HepG2 (cell line): ENCODE measurements at regions not wholly inside any gene's neighbourhood (a gene's known extent, or its start where the extent isn't known, plus 50 kb on each side); places are given as distances from the start of the nearest gene placed in this dataset.

ENCODE experiments used
- ATAC-seq: fragments of 200-7000 bp; cut with Tn5 transposase; 3 replicates; pipeline ENCODE4 v1.9.1; 2020; ENCODE audit warnings: mild to moderate bottlenecking, moderate library complexity
- BruUV-seq: library from RNA; stranded (reverse); fragments of 400-500 nt; replicated peaks from 2 replicates; lab custom pipeline; 2021; lab: Mats Ljungman, UMichigan
- CTCF ChIA-PET: fragments of 300-600 bp; formaldehyde crosslinking; extraction: SDS; loops from one replicate; lab custom pipeline; 2021; ENCODE audit warnings: low total read pairs, inconsistent platforms, low intra/inter-chr PET ratio; lab: Yijun Ruan, JAX
- POLR2A ChIA-PET: fragments of 350-600 bp; sonication (Branson Sonifier 250); formaldehyde crosslinking; loops from one replicate; lab custom pipeline; 2020; ENCODE audit warnings: antibody characterized with exemption, inconsistent platforms; lab: Yijun Ruan, JAX
- DNase-seq: peaks from one replicate; pipeline ENCODE4 v3.0.0-alpha.2; 2015; ENCODE audit warnings: low spot score
- FAIRE-seq: peaks from 3 replicates; lab custom pipeline; 2011; peaks lifted over from hg19 to GRCh38; lab: Jason Lieb, UNC
- H2AFZ ChIP-seq: one replicate; pipeline ENCODE4 v1.6.1; 2011; ENCODE audit warnings: low read length, inconsistent platforms
- H3K27ac ChIP-seq: fragments of 300-600 bp; 3 replicates; pipeline ENCODE4 v1.8.0; 2011; ENCODE audit warnings: mixed run types, mild to moderate bottlenecking, mixed read lengths, low read length, inconsistent platforms; ENCODE audit not compliant: insufficient read depth; ENCODE audit errors: extremely low read length
- H3K27me3 ChIP-seq, 2 experiments: fragments of 200-600 bp in 1 of 2; 2 replicates in 1 of 2; 3 replicates in 1 of 2; pipeline versions ENCODE4 v1.6.0 to v1.8.0; 2011; ENCODE audit warnings: low read length in 2 of 2, mild to moderate bottlenecking in 2 of 2, moderate library complexity in 2 of 2, inconsistent platforms in 1 of 2; ENCODE audit not compliant: insufficient read depth in 2 of 2, control insufficient read depth in 1 of 2
- H3K36me3 ChIP-seq, 2 experiments: fragments of 200-600 bp in 1 of 2; replicated peaks in 1 of 2; 2 replicates in 1 of 2; 3 replicates in 1 of 2; pipeline versions ENCODE4 v1.5.1 to v1.8.0; 2011; ENCODE audit warnings: low read length in 2 of 2, inconsistent platforms in 1 of 2; ENCODE audit not compliant: insufficient read depth in 2 of 2, control insufficient read depth in 1 of 2
- H3K4me1 ChIP-seq: 2 replicates; pipeline ENCODE4 v1.5.1; 2012; ENCODE audit warnings: low read length, inconsistent platforms; ENCODE audit not compliant: insufficient read depth
- H3K4me2 ChIP-seq: 2 replicates; pipeline ENCODE4 v1.6.0; 2011; ENCODE audit warnings: low read depth, low read length, inconsistent platforms
- H3K4me3 ChIP-seq, 3 experiments: fragments of 200-600 bp in 1 of 3; sonication (generic), shearing (Covaris generic) in 1 of 3; replicated peaks in 1 of 3; 2 replicates each; pipeline ENCODE4 v1.5.1; 2011 to 2016; ENCODE audit warnings: low read length in 3 of 3, inconsistent platforms in 2 of 3, low read depth in 2 of 3, mild to moderate bottlenecking in 2 of 3, control low read depth in 1 of 3, mixed read lengths in 1 of 3; ENCODE audit not compliant: insufficient read depth in 1 of 3
- H3K79me2 ChIP-seq: one replicate; pipeline ENCODE4 v1.6.1; 2011; ENCODE audit warnings: low read length, inconsistent platforms; ENCODE audit not compliant: insufficient read depth
- H3K9ac ChIP-seq: 2 replicates; pipeline ENCODE4 v1.6.0; 2011; ENCODE audit warnings: mild to moderate bottlenecking, low read depth, low read length, inconsistent platforms; ENCODE audit not compliant: insufficient read depth
- H3K9me3 ChIP-seq: 2 replicates; pipeline ENCODE4 v1.5.1; 2012; ENCODE audit warnings: mild to moderate bottlenecking, low read length
- H4K20me1 ChIP-seq: 2 replicates; pipeline ENCODE4 v1.6.0; 2011; ENCODE audit warnings: inconsistent platforms, mild to moderate bottlenecking, low read length, moderate library complexity; ENCODE audit not compliant: insufficient read depth
- ATF7 ChIP-seq, 2 experiments: fragments of 450-650 bp in 1 of 2; sonication (generic) in 1 of 2; formaldehyde crosslinking in 1 of 2; IDR thresholded peaks; 2 replicates each; pipeline versions ENCODE4 v1.4.0 to v1.6.1; 2016 to 2020; ENCODE audit warnings: antibody characterized with exemption in 1 of 2, mild to moderate bottlenecking in 1 of 2, missing genetic modification reagents in 1 of 2
- HMGXB3 ChIP-seq: sonication (generic); formaldehyde crosslinking; IDR thresholded peaks from 2 replicates; pipeline ENCODE4 v1.4.0; 2020; ENCODE audit warnings: missing genetic modification reagents, borderline replicate concordance
- HNRNPK ChIP-seq: fragments of 200-400 bp; formaldehyde crosslinking; IDR thresholded peaks from 2 replicates; pipeline ENCODE4 v1.6.1; 2018; ENCODE audit warnings: low read length, low read depth, moderate library complexity, mild to moderate bottlenecking; ENCODE audit not compliant: poor library complexity, severe bottlenecking
- ZFP36 ChIP-seq: fragments of 150-350 bp; IDR thresholded peaks from 2 replicates; pipeline ENCODE4 v1.6.1; 2018; ENCODE audit warnings: borderline replicate concordance, low read length, low read depth; ENCODE audit not compliant: partially characterized antibody
- ZNF432 ChIP-seq: sonication (generic); formaldehyde crosslinking; IDR thresholded peaks from 2 replicates; pipeline ENCODE4 v1.5.0; 2020; ENCODE audit warnings: missing genetic modification reagents, mild to moderate bottlenecking, borderline replicate concordance
- WGBS: methylation state at CpG from one replicate; pipeline ENCODE4 v1.1.6; 2017; ENCODE audit warnings: low lambda C conversion rate; 5-methylcytosine and 5-hydroxymethylcytosine counted together
- in situ Hi-C: cut with HindIII; loops from 2 replicates; pipeline ENCODE4 v1.10.0; 2017; ENCODE audit warnings: low pct_unique_long_range_greater_than_20kb; ENCODE audit not compliant: extremely low pct_ligation_motif_present
- intact Hi-C: fragments of 100-400 bp; cut with micrococcal nuclease; formaldehyde crosslinking; loops from one replicate; pipeline ENCODE4 v1.10.0; 2022; ENCODE audit not compliant: unreplicated experiment

DNA sequence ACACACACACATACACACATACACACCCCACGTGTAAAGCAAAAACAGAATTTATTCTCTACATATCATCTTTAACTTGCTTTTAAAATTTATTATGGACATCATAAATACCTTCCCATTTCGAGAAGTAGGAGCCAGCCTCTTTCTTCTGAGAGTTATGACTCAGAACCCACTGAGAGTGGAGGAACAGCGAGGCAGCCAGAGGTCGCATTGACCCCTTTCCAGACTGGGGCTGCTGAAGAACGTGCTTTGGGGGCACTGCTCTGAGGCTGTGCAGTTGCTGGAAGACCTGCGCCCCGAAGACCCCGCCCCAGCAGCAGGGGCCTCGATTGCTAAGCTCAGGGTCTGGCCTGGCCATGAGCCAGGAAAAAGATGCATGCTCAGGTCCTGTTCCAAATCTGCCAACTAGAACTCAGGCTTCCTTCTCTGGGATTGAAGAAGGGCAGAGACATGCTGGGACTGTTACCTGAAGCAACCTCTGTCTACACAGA is 133.8 kb upstream of the TWIST2 start:
- no peak overlapping the region for H2AFZ ChIP-seq
- H3K9ac ChIP-seq = no peak overlapping the region
- H3K4me1 ChIP-seq = no peaks in the 10 kb centered on the region
- no peaks in the 10 kb centered on the region for H3K79me2 ChIP-seq
- H3K36me3 ChIP-seq = no peaks in the 10 kb centered on the region
- ATAC-seq = no peak
- CTCF ChIA-PET = no interaction called here
- in situ Hi-C loops (no loop called here), intact Hi-C loops (no loop called here)
- H4K20me1 ChIP-seq = no peaks in the 10 kb centered on the region
- POLR2A ChIA-PET = no interaction called here
- peaks cover 0 to 19% of the 10 kb centered on the region in 2 experiments; a peak in 4 of 5 replicates for H3K27me3 ChIP-seq
- no TSS peak for BruUV-seq
- peak; percentile 11; the same call in 1 of the 2 replicates for TF ChIP-seq ATF7 (IDR thresholded peaks at IDR 0.05)
- TF ChIP-seq ATF7 (CRISPR knock-in tag; IDR thresholded peaks at IDR 0.05) = no peak
- TF ChIP-seq ZFP36 = no peak
- no peak overlapping the region for H3K27ac ChIP-seq
- H3K4me2 ChIP-seq = no peak overlapping the region
- no peak for DNase-seq
- no peak for FAIRE-seq
- no peak overlapping the region for H3K4me3 ChIP-seq
- WGBS = 20% methylated on average over 9 of the region's 9 CpGs
- no peaks in the 10 kb centered on the region for H3K9me3 ChIP-seq

DNA sequence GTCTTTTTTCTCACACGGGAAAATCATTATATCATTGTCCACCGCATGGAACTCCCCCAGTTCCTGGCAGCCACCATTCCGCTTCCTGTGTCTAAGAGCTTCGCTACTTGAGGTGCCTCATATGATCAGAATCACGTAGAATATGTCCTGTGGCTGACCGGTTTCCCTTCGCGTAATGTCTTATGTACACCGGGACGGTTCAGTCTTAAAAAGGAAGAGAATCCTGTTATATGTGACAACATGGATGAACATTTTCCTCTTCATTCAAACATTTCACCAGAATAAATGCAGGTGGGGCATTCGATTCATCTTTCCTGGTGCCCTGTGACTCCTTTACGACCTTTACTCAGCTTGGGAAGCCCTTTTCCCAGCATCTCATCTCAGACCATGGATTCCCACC is 131.7 kb upstream of the TWIST2 start:
- no peak for ATAC-seq
- no peak overlapping the region for H3K4me3 ChIP-seq
- BruUV-seq = no TSS peak
- WGBS = 47% methylated on average over 12 of the region's 12 CpGs
- intact Hi-C loops = no loop called here
- H3K27me3 ChIP-seq = peaks cover 0 to 18% of the 10 kb centered on the region in 2 experiments; a peak in 4 of 5 replicates
- ChIA-PET POLR2A (no interaction called here), CTCF (no interaction called here)
- H4K20me1 ChIP-seq = no peaks in the 10 kb centered on the region
- H3K9ac ChIP-seq = no peak overlapping the region
- no peak overlapping the region for H3K27ac ChIP-seq
- no peak overlapping the region for H2AFZ ChIP-seq
- TF ChIP-seq HNRNPK = no peak
- TF ChIP-seq ZNF432 = no peak
- no peak for TF ChIP-seq HMGXB3
- TF ChIP-seq, all 625 proteins: peak for 0
- in situ Hi-C loops = loop anchor here (5.0 kb wide), 1 partner anchor 66 kb away; no protein-coding TSS in a partner anchor
- Histone ChIP-seq H3K9me3 (no peaks in the 10 kb centered on the region), H3K4me2 (no peak overlapping the region), H3K36me3 (no peaks in the 10 kb centered on the region), H3K79me2 (no peaks in the 10 kb centered on the region), H3K4me1 (no peaks in the 10 kb centered on the region)
- FAIRE-seq (no peak), DNase-seq (no peak)
